ENCODE measurements at regions not wholly inside any gene's neighbourhood (a gene's known extent, or its start where the extent isn't known, plus 50 kb on each side); places are given as distances from the start of the nearest gene placed in this dataset.

- DNase-seq, result no peak
These were observed 168.0 kb upstream of the NOX3 start for GRCh38 chr6:155623450-155624178.

- DNase-seq, result no peak
These were observed 159.0 kb upstream of the NOX3 start for GRCh38 chr6:155614606-155615005.

- no peak for DNase-seq
These were observed 156.1 kb upstream of the NOX3 start for GRCh38 chr6:155611742-155612141.

- no peak for DNase-seq
These were observed 149.4 kb upstream of the NOX3 start for GRCh38 chr6:155604991-155605390.

- DNase-seq, result no peak
These were observed 143.9 kb upstream of the NOX3 start for GRCh38 chr6:155599561-155599960.

- DNase-seq, result no peak
These were observed 143.5 kb upstream of the NOX3 start for GRCh38 chr6:155599160-155599559.

GRCh38 chr6:155595284-155595683 is 139.6 kb upstream of the NOX3 start:
- no peak for DNase-seq

- DNase-seq, result no peak
These were observed 136.1 kb upstream of the NOX3 start for GRCh38 chr6:155591741-155592140.

GRCh38 chr6:155589190-155589589 is 133.6 kb upstream of the NOX3 start:
- DNase-seq, result no peak

- no peak for DNase-seq
These were observed 132.2 kb upstream of the NOX3 start for GRCh38 chr6:155587817-155588216.

- no peak for DNase-seq
These were observed 130.5 kb upstream of the NOX3 start for GRCh38 chr6:155586090-155586489.

GRCh38 chr6:155584006-155584405 is 128.4 kb upstream of the NOX3 start:
- DNase-seq, result no peak

- no peak for DNase-seq
These were observed 126.7 kb upstream of the NOX3 start for GRCh38 chr6:155582016-155582991.

- no peak for DNase-seq
These were observed 125.3 kb upstream of the NOX3 start for GRCh38 chr6:155580904-155581303.

GRCh38 chr6:155578251-155578650 is 122.6 kb upstream of the NOX3 start:
- no peak for DNase-seq

- no peak for DNase-seq
These were observed 106.3 kb upstream of the NOX3 start for GRCh38 chr6:155561966-155562364.

- DNase-seq, result no peak
These were observed 105.8 kb upstream of the NOX3 start for GRCh38 chr6:155561257-155561965.

GRCh38 chr6:155549928-155550327 is 94.3 kb upstream of the NOX3 start:
- no peak for DNase-seq

GRCh38 chr6:155549028-155549798 is 93.6 kb upstream of the NOX3 start:
- DNase-seq, result no peak

- no peak for DNase-seq
These were observed 92.9 kb upstream of the NOX3 start for GRCh38 chr6:155548576-155548975.

GRCh38 chr6:155544677-155545076 is 89.0 kb upstream of the NOX3 start:
- DNase-seq, result no peak

GRCh38 chr6:155543166-155543847 is 87.7 kb upstream of the NOX3 start:
- DNase-seq, result no peak

Measured in NK-92 treated with Interleukin-12 subunit alpha and Interleukin-12 subunit beta, amount 100 ng/mL, for 24 hours (cell line).